Lower leg skin (tissue), 4 donors: ENCODE measurements at regions not wholly inside any gene's neighbourhood (a gene's known extent, or its start where the extent isn't known, plus 50 kb on each side); places are given as distances from the start of the nearest gene placed in this dataset.

Source experiments
- DNase-seq, 2 donors: peaks; one replicate each; pipeline ENCODE4 v3.0.0-alpha.2; 2019; ENCODE audit warnings: low spot score in 2 of 2
- H3K4me3 ChIP-seq: fragments of 200-600 bp; sonication (generic); 2 replicates; pipeline ENCODE4 v1.5.1; 2017; ENCODE audit warnings: mild to moderate bottlenecking, low read depth; ENCODE audit not compliant: poor library complexity, severe bottlenecking
- POLR2A ChIP-seq, 2 donors: fragments of 450-650 bp; IDR thresholded peaks; one replicate each; pipeline ENCODE4 v1.6.1; 2016 to 2017; ENCODE audit warnings: antibody characterized with exemption in 2 of 2, mild to moderate bottlenecking in 1 of 2, moderate library complexity in 1 of 2
- WGBS, 2 donors: methylation state at CpG; one replicate each; pipeline ENCODE4 v1.1.5; 2018; 5-methylcytosine and 5-hydroxymethylcytosine counted together
- intact Hi-C: fragments of 100-400 bp; cut with DNase I; formaldehyde crosslinking; loops from one replicate; pipeline ENCODE4 v1.15.0; 2023; ENCODE audit warnings: low total_unique reads
- TF ChIP-seq, protein P1 (sequence below), 3 donors: fragments of 450-650 bp; IDR thresholded peaks; one replicate each; pipeline ENCODE4 v1.5.1; 2016; ENCODE audit warnings: antibody characterized with exemption in 3 of 3, mild to moderate bottlenecking in 3 of 3, moderate library complexity in 2 of 3

DNA sequence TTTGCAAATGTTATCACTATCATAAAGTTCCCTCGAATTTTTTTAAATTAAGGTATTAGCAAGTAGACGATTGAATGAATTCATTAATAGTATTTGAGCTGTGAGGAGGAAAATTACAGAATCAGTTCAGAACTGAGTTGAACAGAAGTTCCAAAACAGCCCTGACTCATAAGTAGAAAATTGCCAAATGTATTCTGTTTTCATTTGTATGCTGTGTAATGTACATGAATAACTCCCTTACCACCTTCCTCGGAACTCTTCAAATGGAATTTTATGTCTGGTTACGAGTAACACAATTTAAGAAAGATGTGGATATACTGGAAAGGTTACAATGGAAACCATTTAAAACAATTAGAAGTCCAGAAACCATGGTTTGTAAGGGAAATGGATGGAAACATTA is 283.3 kb upstream of the FAR2 start:
- no peak for DNase-seq
- no peak for TF ChIP-seq POLR2A (IDR thresholded peaks at IDR 0.05)
- TF ChIP-seq, protein P1, sequence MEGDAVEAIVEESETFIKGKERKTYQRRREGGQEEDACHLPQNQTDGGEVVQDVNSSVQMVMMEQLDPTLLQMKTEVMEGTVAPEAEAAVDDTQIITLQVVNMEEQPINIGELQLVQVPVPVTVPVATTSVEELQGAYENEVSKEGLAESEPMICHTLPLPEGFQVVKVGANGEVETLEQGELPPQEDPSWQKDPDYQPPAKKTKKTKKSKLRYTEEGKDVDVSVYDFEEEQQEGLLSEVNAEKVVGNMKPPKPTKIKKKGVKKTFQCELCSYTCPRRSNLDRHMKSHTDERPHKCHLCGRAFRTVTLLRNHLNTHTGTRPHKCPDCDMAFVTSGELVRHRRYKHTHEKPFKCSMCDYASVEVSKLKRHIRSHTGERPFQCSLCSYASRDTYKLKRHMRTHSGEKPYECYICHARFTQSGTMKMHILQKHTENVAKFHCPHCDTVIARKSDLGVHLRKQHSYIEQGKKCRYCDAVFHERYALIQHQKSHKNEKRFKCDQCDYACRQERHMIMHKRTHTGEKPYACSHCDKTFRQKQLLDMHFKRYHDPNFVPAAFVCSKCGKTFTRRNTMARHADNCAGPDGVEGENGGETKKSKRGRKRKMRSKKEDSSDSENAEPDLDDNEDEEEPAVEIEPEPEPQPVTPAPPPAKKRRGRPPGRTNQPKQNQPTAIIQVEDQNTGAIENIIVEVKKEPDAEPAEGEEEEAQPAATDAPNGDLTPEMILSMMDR (IDR thresholded peaks at IDR 0.05) = no peak
- intact Hi-C loops = no loop called here
- 56 to 59% methylated on average over 4 of the region's 4 CpGs for WGBS, 2 donors
- no peak overlapping the region for H3K4me3 ChIP-seq

- DNase-seq = no peak
- H3K4me3 ChIP-seq = no peak overlapping the region
- TF ChIP-seq, protein P1 (IDR thresholded peaks at IDR 0.05) = no peak
- no peak for TF ChIP-seq POLR2A (IDR thresholded peaks at IDR 0.05)
- intact Hi-C loops = no loop called here
- 52 to 60% methylated on average over 3 of the region's 3 CpGs for WGBS, 2 donors
Observed at GRCh38 chr12:28866296-28866695, 282.8 kb upstream of the FAR2 start.

- intact Hi-C loops = no loop called here
- TF ChIP-seq POLR2A (IDR thresholded peaks at IDR 0.05) = no peak
- TF ChIP-seq, protein P1 (IDR thresholded peaks at IDR 0.05) = no peak
- no peak for DNase-seq
- 87 to 89% methylated on average over 7 of the region's 7 CpGs for WGBS, 2 donors
- no peak overlapping the region for H3K4me3 ChIP-seq
Observed at GRCh38 chr12:28866715-28867503, 282.2 kb upstream of the FAR2 start.

- no peak overlapping the region for H3K4me3 ChIP-seq
- TF ChIP-seq, protein P1 (IDR thresholded peaks at IDR 0.05) = no peak
- TF ChIP-seq POLR2A (IDR thresholded peaks at IDR 0.05) = no peak
- DNase-seq = no peak
- 84 to 88% methylated on average over 5 of the region's 5 CpGs for WGBS, 2 donors
- intact Hi-C loops = no loop called here
Observed at GRCh38 chr12:28868414-28868813, 280.7 kb upstream of the FAR2 start.

DNA sequence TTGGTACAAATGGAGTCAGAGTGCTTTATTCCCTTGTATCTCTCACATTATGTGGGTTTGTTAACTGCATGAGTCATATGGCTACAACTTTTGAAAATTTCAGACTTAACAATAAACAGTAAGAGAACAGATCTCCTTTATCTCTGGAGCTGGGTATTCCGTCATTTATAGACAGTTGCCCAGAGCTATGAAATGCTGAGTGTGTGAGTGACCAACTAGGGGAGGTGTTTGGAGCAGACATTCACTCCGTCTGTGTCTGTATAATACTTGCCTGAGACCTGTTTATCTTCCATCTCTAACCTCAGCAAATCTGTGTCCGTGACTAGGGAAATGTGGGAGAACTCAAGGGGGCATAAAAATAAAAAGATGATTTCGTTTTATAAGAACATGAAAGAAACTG is 279.9 kb upstream of the FAR2 start:
- 72 to 80% methylated on average over 4 of the region's 4 CpGs for WGBS, 2 donors
- H3K4me3 ChIP-seq = no peak overlapping the region
- intact Hi-C loops = no loop called here
- DNase-seq = no peak
- TF ChIP-seq POLR2A (IDR thresholded peaks at IDR 0.05) = no peak
- TF ChIP-seq, protein P1 (IDR thresholded peaks at IDR 0.05) = no peak
